Esophagus squamous epithelium (tissue), 5 donors: ENCODE measurements at regions not wholly inside any gene's neighbourhood (a gene's known extent, or its start where the extent isn't known, plus 50 kb on each side); places are given as distances from the start of the nearest gene placed in this dataset.

Source experiments
- DNase-seq: peaks from one replicate; lab custom pipeline; 2025; lab: John Stamatoyannopoulos, UW
- H3K27ac ChIP-seq, 4 donors: fragments of 200-600 bp; sonication (generic); one replicate each; pipeline ENCODE4 v1.5.1; 2016 to 2019; ENCODE audit warnings: mild to moderate bottlenecking in 1 of 4
- H3K27me3 ChIP-seq, 4 donors: fragments of 200-600 bp; sonication (generic); 1 replicate in 3 of 4; 2 replicates in 1 of 4; pipeline versions ENCODE4 v1.5.1 to v1.6.0; 2017 to 2021; ENCODE audit warnings: antibody characterized with exemption in 1 of 4
- H3K36me3 ChIP-seq, 3 donors: fragments of 200-600 bp; sonication (generic); one replicate each; pipeline ENCODE4 v1.5.1; 2016 to 2019
- H3K4me1 ChIP-seq, 3 donors: fragments of 200-600 bp; sonication (generic); one replicate each; pipeline ENCODE4 v1.5.1; 2017 to 2019
- H3K4me3 ChIP-seq, 4 donors: fragments of 200-600 bp; sonication (generic); 1 replicate in 3 of 4; 2 replicates in 1 of 4; pipeline ENCODE4 v1.5.1; 2016 to 2019; ENCODE audit warnings: mild to moderate bottlenecking in 2 of 4, moderate library complexity in 1 of 4
- H3K9me3 ChIP-seq, 3 donors: fragments of 200-600 bp; sonication (generic); one replicate each; pipeline ENCODE4 v1.5.1; 2016 to 2019
- CTCF ChIP-seq, 6 experiments: fragments of 450-650 bp in 4 of 6; fragments of 200-600 bp in 2 of 6; sonication (generic) in 2 of 6; IDR thresholded peaks; one replicate each; pipeline ENCODE4 v1.5.1; 2016 to 2019; ENCODE audit warnings: antibody characterized with exemption in 6 of 6, mild to moderate bottlenecking in 4 of 6, moderate library complexity in 4 of 6
- POLR2A ChIP-seq, 4 donors: fragments of 450-650 bp; IDR thresholded peaks; one replicate each; pipeline ENCODE4 v1.6.1; 2017; ENCODE audit warnings: antibody characterized with exemption in 4 of 4, mild to moderate bottlenecking in 4 of 4, moderate library complexity in 3 of 4
- WGBS, 2 donors: methylation state at CpG; one replicate each; pipeline ENCODE4 v1.1.5; 2018; 5-methylcytosine and 5-hydroxymethylcytosine counted together
- intact Hi-C: fragments of 100-400 bp; cut with DNase I; formaldehyde crosslinking; loops from one replicate; pipeline ENCODE4 v1.15.0; 2022
- donor health status: DM: yes; HTN: yes; CAD: no.

DNA sequence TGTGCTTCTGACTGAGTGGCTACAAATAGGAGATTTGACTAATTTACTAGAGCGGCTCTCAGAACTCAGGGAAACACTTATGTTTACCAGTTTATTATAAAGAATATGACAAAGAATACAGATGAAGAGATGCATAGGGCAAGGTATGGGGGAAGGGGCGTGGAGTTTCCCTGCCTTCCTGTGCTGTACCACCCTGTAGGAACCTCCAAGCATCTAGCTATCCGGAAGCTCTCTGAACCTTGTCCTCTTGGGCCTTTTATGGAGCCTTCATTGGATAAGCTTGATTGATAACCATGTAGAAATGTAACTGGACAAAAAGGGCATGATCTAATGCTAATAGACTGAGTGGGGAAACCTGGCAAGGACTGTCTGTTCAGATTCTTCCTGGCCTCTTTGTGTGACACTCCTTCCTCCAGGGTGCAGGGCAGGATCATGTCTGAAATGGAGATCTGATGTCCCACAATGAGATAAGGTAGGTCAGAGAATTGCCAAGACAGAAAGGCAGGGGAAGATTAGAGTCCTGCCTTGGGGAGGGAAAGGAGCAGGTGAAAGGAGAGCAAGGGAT, 101.8 kb upstream of the NPAS2 start:
- H3K4me3 ChIP-seq: no peak overlapping the region
- no peaks in the 10 kb centered on the region for H3K9me3 ChIP-seq
- TF ChIP-seq CTCF (IDR thresholded peaks at IDR 0.05) (no peak), POLR2A (IDR thresholded peaks at IDR 0.05) (no peak)
- no peak overlapping the region for H3K27ac ChIP-seq
- no peaks in the 10 kb centered on the region for H3K4me1 ChIP-seq
- intact Hi-C loops: no loop called here
- peaks cover 0 to 5% (median 0%) of the 10 kb centered on the region in 4 donors for H3K27me3 ChIP-seq
- DNase-seq: no peak
- no peaks in the 10 kb centered on the region for H3K36me3 ChIP-seq
- 68 to 81% methylated on average over 2 to 3 of the region's 3 CpGs for WGBS, 2 donors

DNA sequence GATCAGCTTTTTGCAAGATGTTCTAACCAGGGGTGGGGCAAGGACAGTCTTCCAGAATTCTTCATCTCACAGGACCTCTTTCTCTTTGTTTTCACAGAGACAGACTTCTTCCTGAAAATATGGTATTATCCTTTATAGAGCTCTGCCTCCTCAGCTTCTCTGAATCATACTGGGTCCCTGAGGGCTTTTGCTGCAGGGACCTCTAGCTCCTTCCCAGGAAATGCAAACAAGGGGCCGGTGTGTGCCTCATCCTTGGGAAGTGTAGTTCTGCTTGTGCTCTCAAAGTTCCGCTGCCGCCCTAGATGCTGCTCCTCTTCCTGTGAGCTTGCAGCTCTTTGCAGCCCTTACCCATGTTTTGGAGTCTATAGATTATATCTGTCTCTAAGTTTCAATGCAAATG, 99.5 kb upstream of the NPAS2 start:
- WGBS, 2 donors: 71 to 79% methylated on average over 3 of the region's 3 CpGs
- intact Hi-C loops: no loop called here
- DNase-seq: no peak
- Histone ChIP-seq H3K4me1 (no peaks in the 10 kb centered on the region), H3K36me3 (no peaks in the 10 kb centered on the region), H3K27me3 (peaks cover 0 to 5% (median 0%) of the 10 kb centered on the region in 4 donors), H3K4me3 (no peak overlapping the region), H3K27ac (no peak overlapping the region), H3K9me3 (no peaks in the 10 kb centered on the region)
- TF ChIP-seq CTCF (IDR thresholded peaks at IDR 0.05): no peak
- no peak for TF ChIP-seq POLR2A (IDR thresholded peaks at IDR 0.05)

DNA sequence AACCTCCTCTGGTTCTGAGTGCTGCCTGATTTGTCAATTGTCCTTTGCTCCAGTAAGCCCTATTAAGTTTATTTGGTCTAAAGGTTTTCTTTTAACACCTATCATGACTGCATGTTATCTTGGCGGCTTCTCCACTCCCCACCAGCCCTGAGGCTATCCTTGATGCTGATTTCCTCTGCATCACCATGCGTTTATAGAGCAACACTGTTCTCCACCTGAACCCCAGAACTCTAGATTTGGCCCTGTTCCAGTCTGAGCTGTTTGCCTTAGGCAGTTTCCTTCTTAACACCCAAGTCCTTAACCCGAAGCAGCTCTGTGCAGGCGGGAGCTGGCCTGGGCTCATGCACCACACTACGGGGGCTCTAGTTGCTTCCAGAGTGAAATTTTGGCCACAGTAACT, 98.2 kb upstream of the NPAS2 start:
- no peaks in the 10 kb centered on the region for H3K4me1 ChIP-seq
- no peak overlapping the region for H3K4me3 ChIP-seq
- TF ChIP-seq POLR2A (IDR thresholded peaks at IDR 0.05) (no peak), CTCF (IDR thresholded peaks at IDR 0.05) (no peak)
- intact Hi-C loops: no loop called here
- no peak overlapping the region for H3K27ac ChIP-seq
- DNase-seq: no peak
- no peaks in the 10 kb centered on the region for H3K9me3 ChIP-seq
- peaks cover 0 to 5% (median 0%) of the 10 kb centered on the region in 4 donors for H3K27me3 ChIP-seq
- H3K36me3 ChIP-seq: no peaks in the 10 kb centered on the region
- 54 to 63% methylated on average over 2 to 5 of the region's 5 CpGs for WGBS, 2 donors

- Histone ChIP-seq H3K4me3 (no peak overlapping the region), H3K36me3 (no peaks in the 10 kb centered on the region), H3K9me3 (no peaks in the 10 kb centered on the region), H3K27ac (no peak overlapping the region), H3K4me1 (no peaks in the 10 kb centered on the region), H3K27me3 (peaks cover 0 to 5% (median 0%) of the 10 kb centered on the region in 4 donors)
- intact Hi-C loops: no loop called here
- TF ChIP-seq POLR2A (IDR thresholded peaks at IDR 0.05) (no peak), CTCF (IDR thresholded peaks at IDR 0.05) (no peak)
- 56 to 71% methylated on average over 2 to 3 of the region's 3 CpGs for WGBS, 2 donors
- DNase-seq: no peak
These were observed 97.8 kb upstream of the NPAS2 start for GRCh38 chr2:100722125-100722524.

- Histone ChIP-seq H3K27me3 (peaks cover 0 to 1% (median 0%) of the 10 kb centered on the region in 4 donors), H3K4me1 (peaks cover 0 to 7% (median 0%) of the 10 kb centered on the region in 3 donors), H3K27ac (no peak overlapping the region), H3K36me3 (no peaks in the 10 kb centered on the region), H3K9me3 (no peaks in the 10 kb centered on the region), H3K4me3 (no peak overlapping the region)
- 41 to 67% methylated on average over 2 of the region's 2 CpGs for WGBS, 2 donors
- intact Hi-C loops: no loop called here
- no peak for DNase-seq
- TF ChIP-seq CTCF (IDR thresholded peaks at IDR 0.05): no peak
These were observed 93.1 kb upstream of the NPAS2 start for GRCh38 chr2:100726866-100727265.
